HepG2 (cell line): ENCODE measurements at regions not wholly inside any gene's neighbourhood (a gene's known extent, or its start where the extent isn't known, plus 50 kb on each side); places are given as distances from the start of the nearest gene placed in this dataset.

ENCODE experiments used
- ATAC-seq: fragments of 200-7000 bp; cut with Tn5 transposase; 3 replicates; pipeline ENCODE4 v1.9.1; 2020; ENCODE audit warnings: mild to moderate bottlenecking, moderate library complexity
- BruUV-seq: library from RNA; stranded (reverse); fragments of 400-500 nt; replicated peaks from 2 replicates; lab custom pipeline; 2021; lab: Mats Ljungman, UMichigan
- CTCF ChIA-PET: fragments of 300-600 bp; formaldehyde crosslinking; extraction: SDS; loops from one replicate; lab custom pipeline; 2021; ENCODE audit warnings: low total read pairs, inconsistent platforms, low intra/inter-chr PET ratio; lab: Yijun Ruan, JAX
- POLR2A ChIA-PET: fragments of 350-600 bp; sonication (Branson Sonifier 250); formaldehyde crosslinking; loops from one replicate; lab custom pipeline; 2020; ENCODE audit warnings: antibody characterized with exemption, inconsistent platforms; lab: Yijun Ruan, JAX
- DNase-seq: peaks from one replicate; pipeline ENCODE4 v3.0.0-alpha.2; 2015; ENCODE audit warnings: low spot score
- FAIRE-seq: peaks from 3 replicates; lab custom pipeline; 2011; peaks lifted over from hg19 to GRCh38; lab: Jason Lieb, UNC
- H2AFZ ChIP-seq: one replicate; pipeline ENCODE4 v1.6.1; 2011; ENCODE audit warnings: low read length, inconsistent platforms
- H3K27ac ChIP-seq: fragments of 300-600 bp; 3 replicates; pipeline ENCODE4 v1.8.0; 2011; ENCODE audit warnings: mixed run types, mild to moderate bottlenecking, mixed read lengths, low read length, inconsistent platforms; ENCODE audit not compliant: insufficient read depth; ENCODE audit errors: extremely low read length
- H3K27me3 ChIP-seq, 2 experiments: fragments of 200-600 bp in 1 of 2; 2 replicates in 1 of 2; 3 replicates in 1 of 2; pipeline versions ENCODE4 v1.6.0 to v1.8.0; 2011; ENCODE audit warnings: low read length in 2 of 2, mild to moderate bottlenecking in 2 of 2, moderate library complexity in 2 of 2, inconsistent platforms in 1 of 2; ENCODE audit not compliant: insufficient read depth in 2 of 2, control insufficient read depth in 1 of 2
- H3K36me3 ChIP-seq, 2 experiments: fragments of 200-600 bp in 1 of 2; replicated peaks in 1 of 2; 2 replicates in 1 of 2; 3 replicates in 1 of 2; pipeline versions ENCODE4 v1.5.1 to v1.8.0; 2011; ENCODE audit warnings: low read length in 2 of 2, inconsistent platforms in 1 of 2; ENCODE audit not compliant: insufficient read depth in 2 of 2, control insufficient read depth in 1 of 2
- H3K4me1 ChIP-seq: 2 replicates; pipeline ENCODE4 v1.5.1; 2012; ENCODE audit warnings: low read length, inconsistent platforms; ENCODE audit not compliant: insufficient read depth
- H3K4me2 ChIP-seq: 2 replicates; pipeline ENCODE4 v1.6.0; 2011; ENCODE audit warnings: low read depth, low read length, inconsistent platforms
- H3K4me3 ChIP-seq, 3 experiments: fragments of 200-600 bp in 1 of 3; sonication (generic), shearing (Covaris generic) in 1 of 3; replicated peaks in 1 of 3; 2 replicates each; pipeline ENCODE4 v1.5.1; 2011 to 2016; ENCODE audit warnings: low read length in 3 of 3, inconsistent platforms in 2 of 3, low read depth in 2 of 3, mild to moderate bottlenecking in 2 of 3, control low read depth in 1 of 3, mixed read lengths in 1 of 3; ENCODE audit not compliant: insufficient read depth in 1 of 3
- H3K79me2 ChIP-seq: one replicate; pipeline ENCODE4 v1.6.1; 2011; ENCODE audit warnings: low read length, inconsistent platforms; ENCODE audit not compliant: insufficient read depth
- H3K9ac ChIP-seq: 2 replicates; pipeline ENCODE4 v1.6.0; 2011; ENCODE audit warnings: mild to moderate bottlenecking, low read depth, low read length, inconsistent platforms; ENCODE audit not compliant: insufficient read depth
- H3K9me3 ChIP-seq: 2 replicates; pipeline ENCODE4 v1.5.1; 2012; ENCODE audit warnings: mild to moderate bottlenecking, low read length
- H4K20me1 ChIP-seq: 2 replicates; pipeline ENCODE4 v1.6.0; 2011; ENCODE audit warnings: inconsistent platforms, mild to moderate bottlenecking, low read length, moderate library complexity; ENCODE audit not compliant: insufficient read depth
- DZIP1 ChIP-seq: sonication (generic); formaldehyde crosslinking; IDR thresholded peaks from 2 replicates; pipeline ENCODE4 v1.5.0; 2020; ENCODE audit warnings: mild to moderate bottlenecking, missing genetic modification reagents
- FOXO4 ChIP-seq: sonication (generic); formaldehyde crosslinking; conservative IDR thresholded peaks from 2 replicates; pipeline ENCODE4 v1.8.1; 2023; ENCODE audit warnings: missing genetic modification reagents
- GMEB2 ChIP-seq: IDR thresholded peaks from 2 replicates; pipeline ENCODE4 v1.6.1; 2016; ENCODE audit warnings: missing biosample characterization, missing genetic modification reagents, low read depth
- HDAC2 ChIP-seq: sonication (generic); formaldehyde crosslinking; IDR thresholded peaks from 2 replicates; pipeline ENCODE4 v1.4.0; 2020; ENCODE audit warnings: missing genetic modification reagents
- RFX1 ChIP-seq: fragments of 450-650 bp; IDR thresholded peaks from 2 replicates; pipeline ENCODE4 v1.6.1; 2017
- SRSF4 ChIP-seq: fragments of 200-400 bp; formaldehyde crosslinking; IDR thresholded peaks from one replicate; pipeline ENCODE4 v1.6.1; 2018; ENCODE audit warnings: mild to moderate bottlenecking, low read depth, low read length, moderate library complexity; ENCODE audit not compliant: poor library complexity, severe bottlenecking
- ZNF207 ChIP-seq: fragments of 450-650 bp; IDR thresholded peaks from 2 replicates; pipeline ENCODE4 v1.6.1; 2016; ENCODE audit warnings: antibody characterized with exemption, borderline replicate concordance
- ZNF256 ChIP-seq: sonication (generic); formaldehyde crosslinking; conservative IDR thresholded peaks from 2 replicates; pipeline ENCODE4 v1.4.0; 2020; ENCODE audit warnings: missing genetic modification reagents
- ZNF546 ChIP-seq: sonication (generic); formaldehyde crosslinking; conservative IDR thresholded peaks from 2 replicates; pipeline ENCODE4 v1.8.1; 2023; ENCODE audit warnings: mild to moderate bottlenecking, missing genetic modification reagents
- ZNF652 ChIP-seq: IDR thresholded peaks from 2 replicates; pipeline ENCODE4 v1.6.1; 2016; ENCODE audit warnings: low read depth, borderline replicate concordance
- ZNF780A ChIP-seq: sonication (generic); formaldehyde crosslinking; IDR thresholded peaks from 2 replicates; pipeline ENCODE4 v1.8.0; 2022; ENCODE audit warnings: mild to moderate bottlenecking, missing genetic modification reagents, moderate library complexity
- WGBS: methylation state at CpG from one replicate; pipeline ENCODE4 v1.1.6; 2017; ENCODE audit warnings: low lambda C conversion rate; 5-methylcytosine and 5-hydroxymethylcytosine counted together
- in situ Hi-C: cut with HindIII; loops from 2 replicates; pipeline ENCODE4 v1.10.0; 2017; ENCODE audit warnings: low pct_unique_long_range_greater_than_20kb; ENCODE audit not compliant: extremely low pct_ligation_motif_present
- intact Hi-C: fragments of 100-400 bp; cut with micrococcal nuclease; formaldehyde crosslinking; loops from one replicate; pipeline ENCODE4 v1.10.0; 2022; ENCODE audit not compliant: unreplicated experiment

- H3K4me2 ChIP-seq: no peak overlapping the region
- no peaks in the 10 kb centered on the region for H3K4me1 ChIP-seq
- ChIA-PET CTCF (no interaction called here), POLR2A (no interaction called here)
- in situ Hi-C loops (no loop called here), intact Hi-C loops (no loop called here)
- BruUV-seq: no TSS peak
- ATAC-seq (no peak), FAIRE-seq (no peak), DNase-seq (no peak)
- no peaks in the 10 kb centered on the region for H3K79me2 ChIP-seq
- H3K27ac ChIP-seq: no peak overlapping the region
- no peaks in the 10 kb centered on the region for H4K20me1 ChIP-seq
- 0% methylated on average over 1 of the region's 1 CpG for WGBS
- TF ChIP-seq ZNF780A: no peak
- H3K27me3 ChIP-seq: no peaks in the 10 kb centered on the region
- no peak overlapping the region for H3K4me3 ChIP-seq
- H3K9ac ChIP-seq: no peak overlapping the region
- H2AFZ ChIP-seq: no peak overlapping the region
- peaks cover 19% of the 10 kb centered on the region for H3K9me3 ChIP-seq
- H3K36me3 ChIP-seq: no peaks in the 10 kb centered on the region
Observed at GRCh38 chr3:106624154-106624553, 753.1 kb upstream of the CCDC54 start.

- FAIRE-seq: no peak
- ChIA-PET CTCF (no interaction called here), POLR2A (no interaction called here)
- TF ChIP-seq ZNF256 (CRISPR knock-in tag): no peak
- TF ChIP-seq HDAC2 (CRISPR knock-in tag): no peak
- no peak for TF ChIP-seq ZNF546 (CRISPR knock-in tag)
- TF ChIP-seq ZNF652 (CRISPR knock-in tag): no peak
- no peak for TF ChIP-seq DZIP1 (CRISPR knock-in tag)
- no peak for TF ChIP-seq RFX1
- TF ChIP-seq FOXO4 (CRISPR knock-in tag): no peak
- no peak for TF ChIP-seq SRSF4
- TF ChIP-seq ZNF207: no peak
- TF ChIP-seq GMEB2 (CRISPR knock-in tag): no peak
Observed at GRCh38 chr3:106628407-106628806, 748.8 kb upstream of the CCDC54 start.

More at GRCh38 chr3:106628407-106628806, 748.8 kb upstream of the CCDC54 start:
- no TSS peak for BruUV-seq
- intact Hi-C loops: no loop called here
- Histone ChIP-seq H3K36me3 (no peaks in the 10 kb centered on the region), H3K4me1 (no peaks in the 10 kb centered on the region), H3K27ac (no peak overlapping the region), H2AFZ (no peak overlapping the region), H3K27me3 (no peaks in the 10 kb centered on the region), H3K9me3 (peaks cover 8% of the 10 kb centered on the region; the same call in 1 of the 2 replicates), H3K4me2 (no peak overlapping the region), H3K9ac (no peak overlapping the region), H3K4me3 (no peak overlapping the region), H3K79me2 (no peaks in the 10 kb centered on the region), H4K20me1 (no peaks in the 10 kb centered on the region)
- in situ Hi-C loops: no loop called here
- ATAC-seq (no peak), DNase-seq (no peak)
